T47D (cell line): ENCODE measurements at regions not wholly inside any gene's neighbourhood (a gene's known extent, or its start where the extent isn't known, plus 50 kb on each side); places are given as distances from the start of the nearest gene placed in this dataset.
A peak's percentile ranks its signal among the peaks of the same experiment; 100 is the strongest.

Source experiments
- DNase-seq, 2 experiments: peaks; one replicate each; pipeline versions ENCODE4 v3.0.0 to v3.0.0-alpha.2; 2011 to 2012; ENCODE audit warnings: low read depth in 1 of 2, low spot score in 1 of 2
- JUND ChIP-seq: IDR thresholded peaks from 2 replicates; pipeline ENCODE4 v1.6.1; 2012; ENCODE audit warnings: low read depth
- in situ Hi-C: cut with HindIII; loops from 2 replicates; pipeline ENCODE4 v1.10.0; 2016; ENCODE audit warnings: low sequenced_read_pairs, low pct_unique_long_range_greater_than_20kb

DNA sequence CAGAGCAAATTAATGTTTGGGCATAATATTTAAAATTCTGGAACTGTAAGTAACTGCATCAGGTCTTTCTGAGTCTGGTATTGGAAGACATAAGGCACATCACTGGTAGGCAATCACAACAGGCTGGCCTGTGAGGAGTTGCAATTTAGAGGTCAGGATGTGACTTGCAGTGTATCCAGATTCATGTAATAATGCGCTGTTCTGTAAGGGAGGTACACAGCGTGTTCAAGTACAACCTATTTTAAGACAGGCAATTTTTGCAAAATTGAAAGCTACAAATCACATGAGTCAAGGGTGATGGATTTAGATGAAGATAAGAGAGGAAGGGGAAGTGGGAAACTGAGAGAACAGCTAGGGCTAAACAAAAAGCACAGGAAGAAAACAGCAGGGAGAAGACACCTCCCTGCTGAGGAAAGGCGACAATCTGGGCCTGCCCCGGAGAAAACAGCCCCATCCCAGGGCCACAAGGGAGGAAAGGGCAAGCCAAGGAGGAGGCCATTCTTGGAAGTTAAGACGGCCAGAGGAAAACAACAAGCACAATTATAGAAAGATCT, 138.1 kb downstream of the LACC1 start:
- no peak for TF ChIP-seq JUND
- no peak for DNase-seq
- in situ Hi-C loops, result no loop called here

DNA sequence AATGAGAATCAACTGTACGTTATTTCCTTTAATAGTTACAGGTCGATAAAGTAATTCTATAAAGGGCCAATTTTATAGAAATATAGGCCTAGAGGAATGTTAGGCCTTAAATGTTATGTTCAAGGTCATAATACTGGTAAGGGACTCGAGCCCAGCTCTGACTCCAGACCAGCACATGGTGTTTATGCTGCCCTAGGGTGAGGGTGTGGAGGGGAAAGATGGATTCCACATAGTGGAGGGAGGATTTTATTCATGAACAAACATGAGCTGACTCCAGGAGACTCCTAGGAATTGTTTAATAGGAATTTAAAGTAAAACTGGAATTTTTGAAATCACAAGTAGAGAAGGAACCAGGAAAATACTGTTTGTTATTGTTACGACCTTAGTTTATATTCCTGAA, 139.9 kb downstream of the LACC1 start:
- no peak for DNase-seq
- no peak for TF ChIP-seq JUND
- in situ Hi-C loops, result no loop called here

GRCh38 chr13:44021422-44021821, 141.7 kb downstream of the LACC1 start:
- in situ Hi-C loops, result no loop called here
- no peak for DNase-seq
- TF ChIP-seq JUND, result no peak

- in situ Hi-C loops, result no loop called here
- TF ChIP-seq JUND, result no peak
- peak in 1 of 2 experiments; percentile 54 for DNase-seq
Measured at GRCh38 chr13:44022196-44022595, 142.5 kb downstream of the LACC1 start.

DNA sequence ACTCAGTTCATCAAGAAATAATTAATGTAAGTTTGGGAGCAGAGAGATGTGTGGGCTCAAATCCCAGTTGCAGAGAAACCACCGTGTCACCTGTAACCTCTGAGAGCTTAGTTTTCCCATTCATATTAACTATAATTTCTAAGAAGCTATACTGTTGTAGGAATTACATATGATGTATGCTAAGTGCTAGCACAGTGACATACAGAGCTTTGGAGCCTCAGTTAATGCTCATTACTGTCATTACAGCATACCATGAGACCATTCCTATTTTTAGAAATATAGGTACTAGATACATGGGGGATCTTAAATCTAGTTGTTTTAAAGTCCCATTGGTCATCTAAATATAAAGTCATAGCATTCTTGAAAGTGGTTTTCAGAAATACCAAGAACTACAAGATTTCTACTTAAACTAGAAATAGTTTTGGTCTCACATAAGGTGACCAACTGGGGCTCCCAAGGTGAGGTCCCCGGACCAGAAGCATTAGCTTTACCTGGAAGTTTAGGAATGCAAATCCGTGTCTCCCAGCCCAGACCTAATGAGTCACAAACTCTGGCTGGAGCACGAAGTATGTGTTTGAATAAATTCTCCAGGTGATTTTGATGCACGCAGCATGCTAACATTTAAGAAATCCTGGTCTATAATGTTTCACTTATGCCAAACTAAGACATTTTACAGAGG, 144.6 kb downstream of the LACC1 start:
- DNase-seq, result no peak
- no peak for TF ChIP-seq JUND
- in situ Hi-C loops, result no loop called here

GRCh38 chr13:44024846-44025195, 145.1 kb downstream of the LACC1 start:
- in situ Hi-C loops, result no loop called here
- TF ChIP-seq JUND, result no peak
- DNase-seq, result no peak

DNA sequence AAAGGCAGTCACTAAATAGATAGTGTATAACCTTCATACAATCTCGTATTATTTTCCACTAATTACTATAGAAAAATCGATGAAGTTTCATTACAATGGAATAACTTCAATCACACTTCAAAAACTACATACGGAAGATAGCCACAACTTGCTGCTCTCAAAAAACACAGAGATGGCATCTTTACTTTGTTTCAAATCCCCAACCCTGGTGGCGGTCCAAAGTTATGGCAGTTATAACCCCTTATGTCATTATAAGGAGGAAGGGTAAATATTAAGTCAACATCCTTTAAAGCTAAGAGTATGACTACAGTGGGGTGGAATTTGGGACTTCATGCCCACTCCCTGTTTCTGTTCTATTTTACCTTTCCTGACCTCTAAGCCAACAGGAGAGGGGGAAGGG, 146.5 kb downstream of the LACC1 start:
- no peak for TF ChIP-seq JUND
- in situ Hi-C loops, result no loop called here

DNA sequence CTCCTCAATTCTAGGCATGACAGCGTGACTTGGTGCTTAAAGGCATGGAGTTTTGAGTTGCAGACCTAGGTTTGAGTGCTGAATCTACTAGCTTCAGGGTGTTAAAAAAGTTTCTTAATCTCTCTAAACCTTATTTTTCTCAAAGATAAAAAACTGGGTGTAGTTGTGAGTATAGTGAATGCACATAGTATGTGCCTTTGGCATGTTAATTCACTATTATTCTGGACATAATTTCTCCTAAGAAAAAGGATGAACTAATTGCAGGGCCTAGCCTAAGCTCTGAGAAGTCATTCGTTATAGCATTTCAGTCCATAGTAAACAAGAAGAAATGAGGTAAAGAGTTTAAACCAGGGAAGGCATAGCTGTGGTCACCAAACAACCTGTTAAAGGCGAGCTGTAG, 149.0 kb downstream of the LACC1 start:
- no peak for DNase-seq
- in situ Hi-C loops, result no loop called here
- TF ChIP-seq JUND, result no peak

More for the DNA sequence above, 146.5 kb downstream of the LACC1 start:
- no peak for DNase-seq

DNA sequence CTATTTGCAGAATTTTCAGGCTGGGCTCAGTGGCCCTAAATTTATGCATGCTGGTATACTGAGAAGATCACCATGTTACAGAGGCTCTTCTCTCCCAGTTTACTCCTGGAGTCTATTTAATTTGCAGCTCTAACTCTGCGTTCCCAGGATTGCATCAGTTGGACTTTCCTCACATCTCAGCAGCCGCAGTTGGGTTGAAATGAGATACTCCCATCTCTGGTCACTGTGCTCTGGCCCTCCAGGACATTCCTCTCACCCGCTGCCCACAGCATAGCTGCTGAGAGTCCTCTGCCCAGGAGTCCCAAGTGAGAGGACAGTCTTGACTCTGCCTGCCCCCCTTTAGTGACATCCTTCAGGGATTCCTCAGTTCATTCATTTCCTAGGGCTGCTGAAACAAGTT, 150.9 kb downstream of the LACC1 start:
- no peak for DNase-seq
- TF ChIP-seq JUND, result no peak
- in situ Hi-C loops, result no loop called here

GRCh38 chr13:44031555-44031954, 151.9 kb downstream of the LACC1 start:
- TF ChIP-seq JUND, result no peak
- no peak for DNase-seq
- in situ Hi-C loops, result no loop called here

- TF ChIP-seq JUND, result no peak
- no peak for DNase-seq
- in situ Hi-C loops, result no loop called here
Measured at GRCh38 chr13:44032802-44033201, 153.1 kb downstream of the LACC1 start.

- in situ Hi-C loops, result no loop called here
- TF ChIP-seq JUND, result no peak
- no peak for DNase-seq
Measured at GRCh38 chr13:44035400-44035799, 155.7 kb downstream of the LACC1 start.

DNA sequence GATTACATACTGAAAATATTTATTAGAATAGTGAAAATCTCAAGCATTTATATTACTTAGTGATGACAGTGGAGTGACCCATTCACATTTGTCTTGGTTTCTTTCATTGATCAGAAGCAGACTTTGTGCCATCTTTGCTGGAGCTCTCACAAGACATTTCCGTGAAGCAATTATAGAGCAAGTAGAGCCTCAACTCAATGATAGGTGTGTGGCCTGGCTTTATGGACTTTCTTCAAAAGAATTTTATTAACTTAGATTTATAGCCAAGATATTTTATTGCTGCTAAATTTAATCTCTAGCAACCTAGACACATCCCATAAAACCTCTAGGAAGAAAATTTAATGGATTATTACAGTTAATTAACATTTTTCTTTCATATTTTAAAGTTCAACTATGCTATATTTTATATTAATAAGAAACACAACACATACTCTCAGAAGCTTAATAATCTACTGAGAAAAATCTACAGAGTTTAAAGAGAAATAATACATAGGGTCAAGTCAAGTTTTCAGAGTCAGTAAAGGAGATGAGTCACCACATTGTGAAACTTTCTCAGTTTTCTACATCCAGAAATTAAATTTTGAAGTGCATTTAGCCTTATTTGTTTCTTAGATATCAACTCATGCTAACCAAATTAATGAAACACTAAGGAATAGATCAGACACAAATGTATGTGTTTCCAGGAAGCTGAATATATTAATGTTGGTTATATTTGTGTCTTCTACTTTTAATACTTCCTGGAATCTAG, 160.5 kb downstream of the LACC1 start:
- DNase-seq, result no peak
- in situ Hi-C loops, result no loop called here

More for the DNA sequence above, 160.5 kb downstream of the LACC1 start:
- TF ChIP-seq JUND, result no peak
